ENCODE measurements at regions not wholly inside any gene's neighbourhood (a gene's known extent, or its start where the extent isn't known, plus 50 kb on each side); places are given as distances from the start of the nearest gene placed in this dataset.

DNA sequence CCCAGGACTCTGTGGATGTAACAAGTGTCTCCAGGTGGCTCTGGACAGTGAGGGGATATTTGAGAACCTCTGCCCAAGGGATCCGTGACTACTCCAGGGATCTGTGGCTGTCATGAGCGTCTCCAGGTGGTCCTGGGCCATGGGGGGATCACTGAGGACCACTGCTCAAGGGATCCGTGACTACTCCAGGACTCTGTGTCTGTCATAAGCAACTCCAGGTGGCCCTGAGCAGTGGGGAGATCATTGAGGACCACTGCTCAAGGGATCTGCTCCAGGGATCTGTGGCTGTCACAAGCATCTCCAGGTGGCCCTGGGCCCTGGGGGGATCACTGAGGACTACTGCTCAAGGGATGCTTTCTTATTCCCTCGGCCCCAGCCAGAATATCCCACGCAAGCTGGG lies 133.2 kb upstream of the ADARB2 start:
- Histone ChIP-seq H3K36me3 (ENCODE audit: control insufficient read depth, insufficient read depth, low read length) (no peaks in the 10 kb centered on the region), H3K4me1 (ENCODE audit: control insufficient read depth, insufficient read depth, low read length) (no peaks in the 10 kb centered on the region), H3K4me3 (ENCODE audit: low read depth, low read length) (no peak overlapping the region), H3K27ac (ENCODE audit: low read depth, low read length) (no peak overlapping the region), H3K9me3 (ENCODE audit: control insufficient read depth, insufficient read depth, low read depth, low read length) (peaks cover 5% of the 10 kb centered on the region; the same call in 1 of the 2 replicates), H3K27me3 (ENCODE audit: control insufficient read depth, insufficient read depth, low read length) (no peaks in the 10 kb centered on the region), H3K9ac (ENCODE audit: low read length) (no peak overlapping the region)

GRCh38 chr10:1869861-1870260 lies 132.5 kb upstream of the ADARB2 start:
- H3K4me1 ChIP-seq (ENCODE audit: control insufficient read depth, insufficient read depth, low read length), result no peaks in the 10 kb centered on the region
- no peak overlapping the region for H3K4me3 ChIP-seq (ENCODE audit: low read depth, low read length)
- H3K27me3 ChIP-seq (ENCODE audit: control insufficient read depth, insufficient read depth, low read length), result no peaks in the 10 kb centered on the region
- no peak overlapping the region for H3K27ac ChIP-seq (ENCODE audit: low read depth, low read length)
- H3K36me3 ChIP-seq (ENCODE audit: control insufficient read depth, insufficient read depth, low read length), result no peaks in the 10 kb centered on the region
- H3K9me3 ChIP-seq (ENCODE audit: control insufficient read depth, insufficient read depth, low read depth, low read length), result peaks cover under 1% of the 10 kb centered on the region; the same call in 1 of the 2 replicates
- no peak overlapping the region for H3K9ac ChIP-seq (ENCODE audit: low read length)

DNA sequence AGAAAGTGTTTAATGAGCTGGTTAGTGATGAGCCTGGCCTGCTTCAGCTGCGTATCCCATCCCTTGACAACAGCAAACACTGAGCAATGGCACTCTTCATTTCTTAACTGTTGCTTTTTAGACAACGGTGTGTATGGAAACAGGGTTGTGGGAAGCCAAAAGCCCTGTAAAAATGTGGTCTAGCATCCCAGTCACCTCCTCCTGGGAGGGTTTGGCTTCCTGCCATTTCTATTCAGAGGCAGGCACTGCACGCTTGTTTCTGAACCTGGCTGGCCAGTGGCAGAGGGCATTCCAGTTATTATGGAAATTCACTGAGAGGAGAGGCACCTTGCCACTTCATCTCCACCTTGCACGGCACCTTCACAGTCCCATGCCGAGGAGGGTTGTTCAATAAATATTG lies 123.0 kb upstream of the ADARB2 start:
- no peaks in the 10 kb centered on the region for H3K27me3 ChIP-seq (ENCODE audit: control insufficient read depth, insufficient read depth, low read length)
- no peak overlapping the region for H3K4me3 ChIP-seq (ENCODE audit: low read depth, low read length)
- H3K9ac ChIP-seq (ENCODE audit: low read length), result no peak overlapping the region
- no peaks in the 10 kb centered on the region for H3K36me3 ChIP-seq (ENCODE audit: control insufficient read depth, insufficient read depth, low read length)
- peaks cover 12% of the 10 kb centered on the region; the same call in 1 of the 2 replicates for H3K9me3 ChIP-seq (ENCODE audit: control insufficient read depth, insufficient read depth, low read depth, low read length)
- H3K4me1 ChIP-seq (ENCODE audit: control insufficient read depth, insufficient read depth, low read length), result no peaks in the 10 kb centered on the region
- no peak overlapping the region for H3K27ac ChIP-seq (ENCODE audit: low read depth, low read length)

DNA sequence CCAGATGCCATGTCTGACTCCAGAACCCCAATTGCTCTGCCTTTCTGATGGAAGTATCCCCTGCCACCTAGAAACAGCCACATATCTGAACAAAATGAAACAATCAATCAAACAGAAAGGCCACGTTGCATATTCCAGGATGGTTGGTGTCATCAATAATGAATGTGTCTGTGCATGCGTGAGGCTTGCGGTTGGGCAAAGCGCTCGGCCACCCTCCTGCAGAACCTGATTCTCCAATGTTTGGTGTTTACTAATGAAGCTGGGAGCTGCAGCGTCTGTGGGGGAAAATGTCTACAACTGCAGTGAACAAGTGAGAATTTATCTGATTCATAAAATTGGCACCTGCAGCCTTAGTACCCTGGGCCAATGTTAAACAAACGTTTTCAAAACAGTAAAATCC lies 121.2 kb upstream of the ADARB2 start:
- Histone ChIP-seq H3K36me3 (ENCODE audit: control insufficient read depth, insufficient read depth, low read length) (no peaks in the 10 kb centered on the region), H3K4me3 (ENCODE audit: low read depth, low read length) (no peak overlapping the region), H3K27me3 (ENCODE audit: control insufficient read depth, insufficient read depth, low read length) (no peaks in the 10 kb centered on the region), H3K9ac (ENCODE audit: low read length) (no peak overlapping the region), H3K27ac (ENCODE audit: low read depth, low read length) (no peak overlapping the region), H3K9me3 (ENCODE audit: control insufficient read depth, insufficient read depth, low read depth, low read length) (no peaks in the 10 kb centered on the region; the same call in 1 of the 2 replicates), H3K4me1 (ENCODE audit: control insufficient read depth, insufficient read depth, low read length) (no peaks in the 10 kb centered on the region)

- Histone ChIP-seq H3K4me3 (ENCODE audit: low read depth, low read length) (no peak overlapping the region), H3K27ac (ENCODE audit: low read depth, low read length) (no peak overlapping the region), H3K4me1 (ENCODE audit: control insufficient read depth, insufficient read depth, low read length) (no peaks in the 10 kb centered on the region), H3K36me3 (ENCODE audit: control insufficient read depth, insufficient read depth, low read length) (no peaks in the 10 kb centered on the region), H3K9ac (ENCODE audit: low read length) (no peak overlapping the region), H3K27me3 (ENCODE audit: control insufficient read depth, insufficient read depth, low read length) (no peaks in the 10 kb centered on the region), H3K9me3 (ENCODE audit: control insufficient read depth, insufficient read depth, low read depth, low read length) (no peaks in the 10 kb centered on the region; the same call in 1 of the 2 replicates)
Measured at GRCh38 chr10:1858048-1858447, 120.7 kb upstream of the ADARB2 start.

DNA sequence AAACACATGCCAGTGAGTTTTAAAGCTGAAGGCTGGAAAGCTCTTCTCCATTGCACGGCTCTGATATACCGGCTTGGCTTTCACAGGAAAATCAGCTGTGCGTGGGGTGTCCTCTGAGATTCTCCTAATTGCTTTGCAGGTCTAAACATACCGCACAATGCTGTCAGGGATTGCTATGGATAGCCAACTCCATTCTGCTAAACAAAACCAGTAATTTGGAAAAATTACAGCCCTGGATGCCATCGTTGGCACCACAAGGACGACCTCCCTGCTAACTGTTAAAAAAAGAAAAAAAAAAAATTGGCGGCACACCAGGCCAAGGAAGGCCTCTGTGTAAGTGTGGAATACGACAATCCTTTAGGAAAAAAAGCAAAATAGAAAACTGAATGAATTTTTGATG lies 118.6 kb upstream of the ADARB2 start:
- Histone ChIP-seq H3K36me3 (ENCODE audit: control insufficient read depth, insufficient read depth, low read length) (no peaks in the 10 kb centered on the region), H3K4me3 (ENCODE audit: low read depth, low read length) (no peak overlapping the region), H3K27me3 (ENCODE audit: control insufficient read depth, insufficient read depth, low read length) (no peaks in the 10 kb centered on the region), H3K4me1 (ENCODE audit: control insufficient read depth, insufficient read depth, low read length) (no peaks in the 10 kb centered on the region), H3K27ac (ENCODE audit: low read depth, low read length) (no peak overlapping the region), H3K9ac (ENCODE audit: low read length) (no peak overlapping the region), H3K9me3 (ENCODE audit: control insufficient read depth, insufficient read depth, low read depth, low read length) (no peaks in the 10 kb centered on the region)

- no peaks in the 10 kb centered on the region for H3K27me3 ChIP-seq (ENCODE audit: control insufficient read depth, insufficient read depth, low read length)
- no peak overlapping the region for H3K27ac ChIP-seq (ENCODE audit: low read depth, low read length)
- no peaks in the 10 kb centered on the region for H3K9me3 ChIP-seq (ENCODE audit: control insufficient read depth, insufficient read depth, low read depth, low read length)
- no peak overlapping the region for H3K4me3 ChIP-seq (ENCODE audit: low read depth, low read length)
- no peak overlapping the region for H3K9ac ChIP-seq (ENCODE audit: low read length)
- no peaks in the 10 kb centered on the region for H3K4me1 ChIP-seq (ENCODE audit: control insufficient read depth, insufficient read depth, low read length)
- no peaks in the 10 kb centered on the region for H3K36me3 ChIP-seq (ENCODE audit: control insufficient read depth, insufficient read depth, low read length)
Measured at GRCh38 chr10:1854271-1854670, 116.9 kb upstream of the ADARB2 start.

GRCh38 chr10:1853801-1854200 lies 116.5 kb upstream of the ADARB2 start:
- no peaks in the 10 kb centered on the region for H3K27me3 ChIP-seq (ENCODE audit: control insufficient read depth, insufficient read depth, low read length)
- no peaks in the 10 kb centered on the region for H3K36me3 ChIP-seq (ENCODE audit: control insufficient read depth, insufficient read depth, low read length)
- no peak overlapping the region for H3K27ac ChIP-seq (ENCODE audit: low read depth, low read length)
- H3K4me3 ChIP-seq (ENCODE audit: low read depth, low read length), result no peak overlapping the region
- H3K4me1 ChIP-seq (ENCODE audit: control insufficient read depth, insufficient read depth, low read length), result no peaks in the 10 kb centered on the region
- H3K9ac ChIP-seq (ENCODE audit: low read length), result no peak overlapping the region
- no peaks in the 10 kb centered on the region for H3K9me3 ChIP-seq (ENCODE audit: control insufficient read depth, insufficient read depth, low read depth, low read length)

GRCh38 chr10:1852841-1853240 lies 115.5 kb upstream of the ADARB2 start:
- no peaks in the 10 kb centered on the region for H3K27me3 ChIP-seq (ENCODE audit: control insufficient read depth, insufficient read depth, low read length)
- no peak overlapping the region for H3K4me3 ChIP-seq (ENCODE audit: low read depth, low read length)
- H3K9me3 ChIP-seq (ENCODE audit: control insufficient read depth, insufficient read depth, low read depth, low read length), result no peaks in the 10 kb centered on the region
- H3K27ac ChIP-seq (ENCODE audit: low read depth, low read length), result no peak overlapping the region
- no peaks in the 10 kb centered on the region for H3K36me3 ChIP-seq (ENCODE audit: control insufficient read depth, insufficient read depth, low read length)
- no peak overlapping the region for H3K9ac ChIP-seq (ENCODE audit: low read length)
- no peaks in the 10 kb centered on the region for H3K4me1 ChIP-seq (ENCODE audit: control insufficient read depth, insufficient read depth, low read length)

GRCh38 chr10:1851762-1852161 lies 114.4 kb upstream of the ADARB2 start:
- Histone ChIP-seq H3K9me3 (ENCODE audit: control insufficient read depth, insufficient read depth, low read depth, low read length) (no peaks in the 10 kb centered on the region), H3K27ac (ENCODE audit: low read depth, low read length) (no peak overlapping the region), H3K27me3 (ENCODE audit: control insufficient read depth, insufficient read depth, low read length) (no peaks in the 10 kb centered on the region), H3K36me3 (ENCODE audit: control insufficient read depth, insufficient read depth, low read length) (no peaks in the 10 kb centered on the region), H3K4me3 (ENCODE audit: low read depth, low read length) (no peak overlapping the region), H3K9ac (ENCODE audit: low read length) (no peak overlapping the region), H3K4me1 (ENCODE audit: control insufficient read depth, insufficient read depth, low read length) (no peaks in the 10 kb centered on the region)

- Histone ChIP-seq H3K4me1 (ENCODE audit: control insufficient read depth, insufficient read depth, low read length) (no peaks in the 10 kb centered on the region), H3K9me3 (ENCODE audit: control insufficient read depth, insufficient read depth, low read depth, low read length) (no peaks in the 10 kb centered on the region), H3K27ac (ENCODE audit: low read depth, low read length) (no peak overlapping the region), H3K9ac (ENCODE audit: low read length) (no peak overlapping the region), H3K4me3 (ENCODE audit: low read depth, low read length) (no peak overlapping the region), H3K27me3 (ENCODE audit: control insufficient read depth, insufficient read depth, low read length) (no peaks in the 10 kb centered on the region), H3K36me3 (ENCODE audit: control insufficient read depth, insufficient read depth, low read length) (no peaks in the 10 kb centered on the region)
Measured at GRCh38 chr10:1850971-1851527, 113.7 kb upstream of the ADARB2 start.

DNA sequence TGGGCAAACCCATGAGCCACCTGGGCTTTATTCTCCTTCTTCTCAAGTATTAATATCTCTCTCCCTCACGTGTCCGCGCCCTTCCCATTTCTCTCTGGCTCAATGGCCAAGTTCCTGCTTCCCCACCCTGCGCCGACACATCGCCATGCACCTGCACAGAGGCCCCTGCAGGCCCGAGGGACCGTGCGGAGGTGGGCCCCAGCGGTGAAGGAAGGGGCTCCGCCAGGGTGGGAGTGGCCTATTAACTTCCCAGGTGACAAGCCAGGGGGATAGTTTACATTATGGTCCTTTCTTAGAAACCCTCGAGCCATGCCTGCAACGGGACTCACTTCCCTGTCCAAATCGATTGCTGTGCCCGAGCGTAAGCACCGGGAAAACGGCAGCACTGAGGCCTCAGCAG lies 110.0 kb upstream of the ADARB2 start:
- H3K36me3 ChIP-seq (ENCODE audit: control insufficient read depth, insufficient read depth, low read length), result no peaks in the 10 kb centered on the region
- no peaks in the 10 kb centered on the region; the same call in 1 of the 2 replicates for H3K27me3 ChIP-seq (ENCODE audit: control insufficient read depth, insufficient read depth, low read length)
- H3K4me1 ChIP-seq (ENCODE audit: control insufficient read depth, insufficient read depth, low read length), result no peaks in the 10 kb centered on the region
- no peaks in the 10 kb centered on the region for H3K9me3 ChIP-seq (ENCODE audit: control insufficient read depth, insufficient read depth, low read depth, low read length)
- H3K27ac ChIP-seq (ENCODE audit: low read depth, low read length), result no peak overlapping the region
- H3K4me3 ChIP-seq (ENCODE audit: low read depth, low read length), result no peak overlapping the region
- no peak overlapping the region for H3K9ac ChIP-seq (ENCODE audit: low read length)

Measured in HUES6 (cell line).